ENCODE measurements at regions not wholly inside any gene's neighbourhood (a gene's known extent, or its start where the extent isn't known, plus 50 kb on each side); places are given as distances from the start of the nearest gene placed in this dataset.

- in situ Hi-C loops (cut with MboI), result no loop called here
- no TSS peak for BruUV-seq (replicated peaks)
- CTCF ChIA-PET (ENCODE audit: low intra/inter-chr PET ratio), result no interaction called here
Measured at GRCh38 chr17:6346156-6346786, 88.7 kb downstream of the AIPL1 start.

More at GRCh38 chr17:6346156-6346786, 88.7 kb downstream of the AIPL1 start:
- FAIRE-seq (no peak), ATAC-seq (no peak), DNase-seq (ENCODE audit: extremely low read depth in 1 of 4, low spot score in 3 of 4) (no peak)
- no peak overlapping the region for H3K4me3 ChIP-seq
- no peak overlapping the region for H2AFZ ChIP-seq (ENCODE audit: low read depth, low read length)
- intact Hi-C loops (cut with micrococcal nuclease), result no loop called here
- H3K27ac ChIP-seq (ENCODE audit: extremely low read depth, low read depth, low read length), result no peak overlapping the region
- H3K9me3 ChIP-seq (replicated peaks; ENCODE audit: control insufficient read depth, insufficient read depth, low read depth, low read length), result no peaks in the 10 kb centered on the region
- WGBS (ENCODE audit: insufficient coverage, low coverage, missing lambda C conversion rate), result 0% methylated on average over 3 of the region's 6 CpGs
- no peaks in the 10 kb centered on the region for H3K36me3 ChIP-seq (ENCODE audit: control insufficient read depth, insufficient read depth, low read length)
- POLR2A ChIA-PET, result interaction anchor here (0.6 kb wide), 1 partner anchor 1341 kb away, joined by 3 read pairs; no protein-coding TSS in a partner anchor
- H3K4me2 ChIP-seq (ENCODE audit: insufficient read depth, low read length), result no peak overlapping the region
- no peaks in the 10 kb centered on the region for H3K79me2 ChIP-seq (ENCODE audit: control insufficient read depth, insufficient read depth, low read length)
- no peak for TF ChIP-seq EP300 (IDR thresholded peaks at IDR 0.05; ENCODE audit: low read length)
- no peak for TF ChIP-seq MLLT1 (IDR thresholded peaks at IDR 0.05)
- TF ChIP-seq ZNF586 (CRISPR knock-in tag; conservative IDR thresholded peaks at IDR 0.05), result no peak
- H3K9me1 ChIP-seq (ENCODE audit: control insufficient read depth, insufficient read depth, low read length), result no peaks in the 10 kb centered on the region
- H3K27me3 ChIP-seq (ENCODE audit: control insufficient read depth in 2 of 2, insufficient read depth in 2 of 2, low read length in 2 of 2), result no peaks in the 10 kb centered on the region; a peak in 1 of 5 replicates
- H3K4me1 ChIP-seq (replicated peaks in 1 of 2; ENCODE audit: control insufficient read depth in 2 of 2, insufficient read depth in 2 of 2, low read length in 2 of 2), result no peaks in the 10 kb centered on the region
- H3K9ac ChIP-seq (ENCODE audit: insufficient read depth in 1 of 2, low read depth in 2 of 2, low read length in 2 of 2), result no peak overlapping the region
- H4K20me1 ChIP-seq (replicated peaks; ENCODE audit: control insufficient read depth, insufficient read depth, low read length), result no peaks in the 10 kb centered on the region

All from K562 (cell line).